ENCODE measurements at regions not wholly inside any gene's neighbourhood (a gene's known extent, or its start where the extent isn't known, plus 50 kb on each side); places are given as distances from the start of the nearest gene placed in this dataset.
"Not testable (repeated sequence)": the region's sequence is repeated elsewhere in the genome, so short reads cannot be mapped to it uniquely, and the experiment has no call there.

GRCh38 chr5:112036206-112036605, 279.2 kb upstream of the NREP start:
- DNase-seq (ENCODE audit: low spot score), result no peak
- no peak for TF ChIP-seq CTCF (IDR thresholded peaks at IDR 0.05; ENCODE audit: extremely low read depth, missing control alignments)

- DNase-seq (ENCODE audit: low spot score), result no peak
- no peak for TF ChIP-seq CTCF (IDR thresholded peaks at IDR 0.05; ENCODE audit: extremely low read depth, missing control alignments)
Observed at GRCh38 chr5:112034421-112034979, 277.5 kb upstream of the NREP start.

- DNase-seq (ENCODE audit: low spot score), result not testable (repeated sequence)
Observed at GRCh38 chr5:112026879-112027278, 269.9 kb upstream of the NREP start.

- TF ChIP-seq CTCF (IDR thresholded peaks at IDR 0.05; ENCODE audit: extremely low read depth, missing control alignments), result no peak
- no peak for DNase-seq (ENCODE audit: low spot score)
Observed at GRCh38 chr5:112025757-112026156, 268.8 kb upstream of the NREP start.

DNA sequence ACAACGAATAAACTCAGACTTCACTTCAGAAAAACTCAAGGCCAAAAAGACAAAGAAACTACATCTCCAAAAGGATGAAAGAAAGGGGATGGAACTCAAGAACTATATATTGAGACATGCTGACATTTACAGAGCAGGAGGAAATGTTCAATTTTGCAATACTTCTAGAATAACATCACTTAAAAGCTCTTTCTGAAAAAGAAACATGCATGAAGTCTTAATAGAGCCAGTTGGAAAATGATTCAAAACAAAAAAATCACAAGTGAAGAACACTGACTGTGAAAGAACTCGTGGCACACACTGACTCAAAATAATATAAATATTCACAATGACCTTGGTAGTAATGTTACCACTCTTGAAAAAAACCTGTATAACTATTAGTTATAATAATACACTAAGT, 267.8 kb upstream of the NREP start:
- no peak for DNase-seq (ENCODE audit: low spot score)
- TF ChIP-seq CTCF (IDR thresholded peaks at IDR 0.05; ENCODE audit: extremely low read depth, missing control alignments), result no peak

DNA sequence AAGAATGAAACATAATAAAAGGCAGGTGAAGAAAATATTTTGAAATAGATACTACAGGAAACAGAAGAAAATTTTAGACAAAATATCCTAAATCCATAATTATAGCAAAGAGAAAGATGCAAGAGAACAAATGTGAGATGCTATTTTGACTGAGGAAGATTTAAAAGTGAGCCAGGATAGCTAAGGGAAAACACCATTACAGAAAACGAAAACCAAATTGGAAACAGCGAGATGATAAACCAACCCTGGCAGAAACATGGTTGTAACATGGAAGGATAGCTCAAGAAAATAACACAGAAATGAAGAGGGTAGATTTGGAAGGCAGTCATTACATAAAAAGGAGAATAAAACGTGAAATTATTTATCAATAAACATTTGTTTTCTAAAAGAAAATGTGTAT, 267.2 kb upstream of the NREP start:
- no peak for DNase-seq (ENCODE audit: low spot score)
- TF ChIP-seq CTCF (IDR thresholded peaks at IDR 0.05; ENCODE audit: extremely low read depth, missing control alignments), result no peak

- no peak for DNase-seq (ENCODE audit: low spot score)
- no peak for TF ChIP-seq CTCF (IDR thresholded peaks at IDR 0.05; ENCODE audit: extremely low read depth, missing control alignments)
Observed at GRCh38 chr5:112023766-112024165, 266.8 kb upstream of the NREP start.

DNA sequence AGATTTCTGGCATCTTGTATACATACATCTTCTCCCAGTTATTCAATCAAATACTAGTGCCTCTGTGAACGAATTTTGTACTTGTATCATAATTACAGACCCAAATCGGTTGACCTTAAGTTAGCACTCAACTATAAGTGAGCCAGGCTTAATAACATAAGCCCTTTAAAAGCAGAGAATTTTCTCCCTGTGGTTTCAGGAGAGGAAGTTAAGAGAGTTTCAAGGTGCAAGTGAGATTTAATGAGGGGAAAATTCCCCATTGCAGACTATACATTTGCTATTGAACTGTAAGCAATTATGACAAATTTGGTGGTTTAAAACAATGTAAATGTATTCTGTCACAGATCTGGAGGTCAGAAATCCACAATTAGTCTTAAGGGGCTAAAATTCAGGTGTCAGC, 261.9 kb upstream of the NREP start:
- TF ChIP-seq CTCF (IDR thresholded peaks at IDR 0.05; ENCODE audit: extremely low read depth, missing control alignments), result no peak
- no peak for DNase-seq (ENCODE audit: low spot score)
